ENCODE measurements at regions not wholly inside any gene's neighbourhood (a gene's known extent, or its start where the extent isn't known, plus 50 kb on each side); places are given as distances from the start of the nearest gene placed in this dataset.

DNA sequence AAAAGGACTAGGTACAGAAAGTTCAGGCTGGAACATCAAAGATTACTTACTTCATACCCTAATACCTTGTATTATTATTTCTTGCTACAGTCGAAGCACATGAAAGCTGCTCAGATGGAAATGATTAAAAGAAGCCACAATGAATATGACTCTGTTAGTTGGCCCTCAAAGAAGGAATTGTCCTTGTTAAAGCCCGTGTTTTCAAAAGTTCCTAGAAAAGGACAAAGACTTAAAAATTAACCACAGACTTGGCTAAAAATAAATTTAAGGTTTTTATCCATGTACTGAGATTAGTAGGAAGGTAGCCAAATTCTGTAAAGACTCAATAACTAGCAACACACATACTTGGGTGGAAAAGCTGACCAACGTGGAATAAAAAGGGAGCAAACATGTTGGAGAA, 251.0 kb upstream of the RARB start:
- H3K4me2 ChIP-seq (ENCODE audit: low read length): no peak overlapping the region

DNA sequence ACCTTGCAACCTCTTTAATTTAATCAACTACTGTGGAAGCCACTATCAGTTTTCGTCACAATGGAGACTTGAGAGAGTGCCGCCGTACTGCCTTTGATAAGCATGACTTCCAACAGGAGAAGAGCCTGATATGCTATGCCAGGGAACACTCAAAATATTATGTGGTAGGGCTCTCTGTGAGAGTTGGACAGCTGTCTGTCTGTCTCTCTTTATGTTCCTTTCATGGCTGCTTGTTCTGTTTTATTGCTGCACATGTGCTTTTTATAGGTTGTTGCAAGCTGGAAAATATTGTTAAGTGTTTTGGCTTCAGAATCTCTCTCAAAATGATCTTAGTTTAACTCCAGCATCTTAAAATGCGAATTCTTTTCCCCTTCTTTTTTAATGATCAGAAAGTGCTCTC, 249.4 kb upstream of the RARB start:
- Histone ChIP-seq H3K27me3 (ENCODE audit: insufficient read depth, low read depth, low read length) (no peaks in the 10 kb centered on the region), H3K36me3 (ENCODE audit: insufficient read depth, low read length) (no peaks in the 10 kb centered on the region), H2AFZ (ENCODE audit: low read depth, low read length) (no peak overlapping the region), H3K9me2 (ENCODE audit: insufficient read depth, low read length) (no peaks in the 10 kb centered on the region), H3K9me3 (ENCODE audit: low read length) (no peaks in the 10 kb centered on the region), H3K79me2 (replicated peaks; ENCODE audit: insufficient read depth, low read length) (no peaks in the 10 kb centered on the region), H4K20me1 (ENCODE audit: insufficient read depth) (no peaks in the 10 kb centered on the region), H3K9ac (ENCODE audit: low read length) (no peak overlapping the region), H3K27ac (ENCODE audit: low read length) (no peak overlapping the region), H3K4me3 (ENCODE audit: low read length) (no peak overlapping the region), H3F3A (ENCODE audit: insufficient read depth, low read length, poor library complexity, severe bottlenecking) (no peaks in the 10 kb centered on the region), H3K4me2 (ENCODE audit: low read length) (no peak overlapping the region)
- TF ChIP-seq SMC3 (conservative IDR thresholded peaks at IDR 0.05; ENCODE audit: poor library complexity) (no peak), EZH2 (IDR thresholded peaks at IDR 0.05; ENCODE audit: borderline replicate concordance, insufficient read depth, low read length, poor library complexity, severe bottlenecking) (no peak), EP300 (conservative IDR thresholded peaks at IDR 0.05; ENCODE audit: poor library complexity, severe bottlenecking) (no peak), TAF1 (IDR thresholded peaks at IDR 0.05; ENCODE audit: low read depth) (no peak), MXI1 (conservative IDR thresholded peaks at IDR 0.05; ENCODE audit: poor library complexity, severe bottlenecking) (no peak), POLR2AphosphoS5 (IDR thresholded peaks at IDR 0.05) (no peak), RAD21 (conservative IDR thresholded peaks at IDR 0.05) (no peak)
- TF ChIP-seq, protein P1, sequence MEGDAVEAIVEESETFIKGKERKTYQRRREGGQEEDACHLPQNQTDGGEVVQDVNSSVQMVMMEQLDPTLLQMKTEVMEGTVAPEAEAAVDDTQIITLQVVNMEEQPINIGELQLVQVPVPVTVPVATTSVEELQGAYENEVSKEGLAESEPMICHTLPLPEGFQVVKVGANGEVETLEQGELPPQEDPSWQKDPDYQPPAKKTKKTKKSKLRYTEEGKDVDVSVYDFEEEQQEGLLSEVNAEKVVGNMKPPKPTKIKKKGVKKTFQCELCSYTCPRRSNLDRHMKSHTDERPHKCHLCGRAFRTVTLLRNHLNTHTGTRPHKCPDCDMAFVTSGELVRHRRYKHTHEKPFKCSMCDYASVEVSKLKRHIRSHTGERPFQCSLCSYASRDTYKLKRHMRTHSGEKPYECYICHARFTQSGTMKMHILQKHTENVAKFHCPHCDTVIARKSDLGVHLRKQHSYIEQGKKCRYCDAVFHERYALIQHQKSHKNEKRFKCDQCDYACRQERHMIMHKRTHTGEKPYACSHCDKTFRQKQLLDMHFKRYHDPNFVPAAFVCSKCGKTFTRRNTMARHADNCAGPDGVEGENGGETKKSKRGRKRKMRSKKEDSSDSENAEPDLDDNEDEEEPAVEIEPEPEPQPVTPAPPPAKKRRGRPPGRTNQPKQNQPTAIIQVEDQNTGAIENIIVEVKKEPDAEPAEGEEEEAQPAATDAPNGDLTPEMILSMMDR (IDR thresholded peaks at IDR 0.05; ENCODE audit: poor library complexity, severe bottlenecking): no peak
- TF ChIP-seq, protein P2, sequence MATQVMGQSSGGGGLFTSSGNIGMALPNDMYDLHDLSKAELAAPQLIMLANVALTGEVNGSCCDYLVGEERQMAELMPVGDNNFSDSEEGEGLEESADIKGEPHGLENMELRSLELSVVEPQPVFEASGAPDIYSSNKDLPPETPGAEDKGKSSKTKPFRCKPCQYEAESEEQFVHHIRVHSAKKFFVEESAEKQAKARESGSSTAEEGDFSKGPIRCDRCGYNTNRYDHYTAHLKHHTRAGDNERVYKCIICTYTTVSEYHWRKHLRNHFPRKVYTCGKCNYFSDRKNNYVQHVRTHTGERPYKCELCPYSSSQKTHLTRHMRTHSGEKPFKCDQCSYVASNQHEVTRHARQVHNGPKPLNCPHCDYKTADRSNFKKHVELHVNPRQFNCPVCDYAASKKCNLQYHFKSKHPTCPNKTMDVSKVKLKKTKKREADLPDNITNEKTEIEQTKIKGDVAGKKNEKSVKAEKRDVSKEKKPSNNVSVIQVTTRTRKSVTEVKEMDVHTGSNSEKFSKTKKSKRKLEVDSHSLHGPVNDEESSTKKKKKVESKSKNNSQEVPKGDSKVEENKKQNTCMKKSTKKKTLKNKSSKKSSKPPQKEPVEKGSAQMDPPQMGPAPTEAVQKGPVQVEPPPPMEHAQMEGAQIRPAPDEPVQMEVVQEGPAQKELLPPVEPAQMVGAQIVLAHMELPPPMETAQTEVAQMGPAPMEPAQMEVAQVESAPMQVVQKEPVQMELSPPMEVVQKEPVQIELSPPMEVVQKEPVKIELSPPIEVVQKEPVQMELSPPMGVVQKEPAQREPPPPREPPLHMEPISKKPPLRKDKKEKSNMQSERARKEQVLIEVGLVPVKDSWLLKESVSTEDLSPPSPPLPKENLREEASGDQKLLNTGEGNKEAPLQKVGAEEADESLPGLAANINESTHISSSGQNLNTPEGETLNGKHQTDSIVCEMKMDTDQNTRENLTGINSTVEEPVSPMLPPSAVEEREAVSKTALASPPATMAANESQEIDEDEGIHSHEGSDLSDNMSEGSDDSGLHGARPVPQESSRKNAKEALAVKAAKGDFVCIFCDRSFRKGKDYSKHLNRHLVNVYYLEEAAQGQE (IDR thresholded peaks at IDR 0.05; ENCODE audit: borderline replicate concordance): no peak

More for the DNA sequence above, 251.0 kb upstream of the RARB start:
- no peaks in the 10 kb centered on the region for H3K9me3 ChIP-seq (ENCODE audit: low read length)
- H3K4me3 ChIP-seq (ENCODE audit: low read length): no peak overlapping the region
- H3K36me3 ChIP-seq (ENCODE audit: insufficient read depth, low read length): no peaks in the 10 kb centered on the region
- no peaks in the 10 kb centered on the region for H4K20me1 ChIP-seq (ENCODE audit: insufficient read depth)
- no peak overlapping the region for H3K9ac ChIP-seq (ENCODE audit: low read length)
- no peaks in the 10 kb centered on the region for H3K27me3 ChIP-seq (ENCODE audit: insufficient read depth, low read depth, low read length)
- H2AFZ ChIP-seq (ENCODE audit: low read depth, low read length): no peak overlapping the region
- TF ChIP-seq EP300 (conservative IDR thresholded peaks at IDR 0.05; ENCODE audit: poor library complexity, severe bottlenecking) (no peak), POLR2AphosphoS5 (IDR thresholded peaks at IDR 0.05) (no peak), RAD21 (conservative IDR thresholded peaks at IDR 0.05) (no peak), MXI1 (conservative IDR thresholded peaks at IDR 0.05; ENCODE audit: poor library complexity, severe bottlenecking) (no peak), TAF1 (IDR thresholded peaks at IDR 0.05; ENCODE audit: low read depth) (no peak), EZH2 (IDR thresholded peaks at IDR 0.05; ENCODE audit: borderline replicate concordance, insufficient read depth, low read length, poor library complexity, severe bottlenecking) (no peak), SMC3 (conservative IDR thresholded peaks at IDR 0.05; ENCODE audit: poor library complexity) (no peak)
- TF ChIP-seq, protein P2 (IDR thresholded peaks at IDR 0.05; ENCODE audit: borderline replicate concordance): no peak
- TF ChIP-seq, protein P1 (IDR thresholded peaks at IDR 0.05; ENCODE audit: poor library complexity, severe bottlenecking): no peak
- no peaks in the 10 kb centered on the region for H3K79me2 ChIP-seq (replicated peaks; ENCODE audit: insufficient read depth, low read length)
- no peak overlapping the region for H3K27ac ChIP-seq (ENCODE audit: low read length)
- no peaks in the 10 kb centered on the region for H3F3A ChIP-seq (ENCODE audit: insufficient read depth, low read length, poor library complexity, severe bottlenecking)
- H3K9me2 ChIP-seq (ENCODE audit: insufficient read depth, low read length): no peaks in the 10 kb centered on the region
